ENCODE measurements at regions not wholly inside any gene's neighbourhood (a gene's known extent, or its start where the extent isn't known, plus 50 kb on each side); places are given as distances from the start of the nearest gene placed in this dataset.

- no peak for TF ChIP-seq CTCF (IDR thresholded peaks at IDR 0.05)
- TF ChIP-seq POLR2A (IDR thresholded peaks at IDR 0.05) = no peak
Measured at GRCh38 chr9:19631181-19631580, 157.7 kb downstream of the SLC24A2 start.

All from right lobe of liver (tissue), 4 donors.